ENCODE measurements at regions not wholly inside any gene's neighbourhood (a gene's known extent, or its start where the extent isn't known, plus 50 kb on each side); places are given as distances from the start of the nearest gene placed in this dataset.

DNA sequence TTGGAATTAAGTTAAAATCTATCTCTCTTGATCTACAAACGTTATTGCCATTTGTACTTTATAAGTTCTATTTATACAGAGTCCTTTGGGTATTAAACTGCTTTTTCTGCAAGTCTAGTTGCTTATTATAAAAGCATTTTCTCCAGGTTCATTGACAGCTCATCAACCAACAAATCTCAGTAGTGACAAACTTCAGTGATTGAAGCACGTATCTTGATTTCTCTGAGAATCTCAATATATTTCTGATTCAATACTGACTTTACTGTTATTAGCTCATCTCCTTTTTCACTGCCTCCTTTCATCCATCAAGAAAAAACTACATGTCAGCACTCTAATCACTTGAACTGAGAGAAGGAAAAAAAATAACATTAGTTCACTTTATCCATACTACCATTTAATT is 630.2 kb downstream of the ARAP2 start:
- FAIRE-seq (no peak), DNase-seq (ENCODE audit: low read depth in 1 of 2, low spot score in 1 of 2) (no peak), ATAC-seq (no peak)
- Histone ChIP-seq H3K27ac (no peak overlapping the region), H3K4me3 (no peak overlapping the region), H3K4me1 (no peaks in the 10 kb centered on the region), H3K4me2 (no peak overlapping the region), H3K9me3 (no peaks in the 10 kb centered on the region)
- 23% methylated on average over 2 of the region's 2 CpGs for WGBS (ENCODE audit: missing lambda C conversion rate)
- CTCF ChIA-PET: interaction anchor here (0.7 kb wide), 1 partner anchor 837 kb away, joined by 4 read pairs; no protein-coding TSS in a partner anchor
- no peak for TF ChIP-seq EHF (CRISPR knock-in tag; IDR thresholded peaks at IDR 0.05)
- TF ChIP-seq ESRRA (IDR thresholded peaks at IDR 0.05; ENCODE audit: borderline replicate concordance, low read length): no peak
- TF ChIP-seq, protein P1, sequence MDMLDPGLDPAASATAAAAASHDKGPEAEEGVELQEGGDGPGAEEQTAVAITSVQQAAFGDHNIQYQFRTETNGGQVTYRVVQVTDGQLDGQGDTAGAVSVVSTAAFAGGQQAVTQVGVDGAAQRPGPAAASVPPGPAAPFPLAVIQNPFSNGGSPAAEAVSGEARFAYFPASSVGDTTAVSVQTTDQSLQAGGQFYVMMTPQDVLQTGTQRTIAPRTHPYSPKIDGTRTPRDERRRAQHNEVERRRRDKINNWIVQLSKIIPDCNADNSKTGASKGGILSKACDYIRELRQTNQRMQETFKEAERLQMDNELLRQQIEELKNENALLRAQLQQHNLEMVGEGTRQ (IDR thresholded peaks at IDR 0.05): no peak
- no peak for TF ChIP-seq CEBPB (IDR thresholded peaks at IDR 0.05)
- no peak for TF ChIP-seq NR3C1 (IDR thresholded peaks at IDR 0.05)
- TF ChIP-seq JUN (IDR thresholded peaks at IDR 0.05): no peak
- TF ChIP-seq, protein P2, sequence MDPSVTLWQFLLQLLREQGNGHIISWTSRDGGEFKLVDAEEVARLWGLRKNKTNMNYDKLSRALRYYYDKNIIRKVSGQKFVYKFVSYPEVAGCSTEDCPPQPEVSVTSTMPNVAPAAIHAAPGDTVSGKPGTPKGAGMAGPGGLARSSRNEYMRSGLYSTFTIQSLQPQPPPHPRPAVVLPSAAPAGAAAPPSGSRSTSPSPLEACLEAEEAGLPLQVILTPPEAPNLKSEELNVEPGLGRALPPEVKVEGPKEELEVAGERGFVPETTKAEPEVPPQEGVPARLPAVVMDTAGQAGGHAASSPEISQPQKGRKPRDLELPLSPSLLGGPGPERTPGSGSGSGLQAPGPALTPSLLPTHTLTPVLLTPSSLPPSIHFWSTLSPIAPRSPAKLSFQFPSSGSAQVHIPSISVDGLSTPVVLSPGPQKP (IDR thresholded peaks at IDR 0.05; ENCODE audit: low read depth, low read length): no peak
- TF ChIP-seq RFX5 (IDR thresholded peaks at IDR 0.05): no peak
- no peak for TF ChIP-seq PHF8 (IDR thresholded peaks at IDR 0.05; ENCODE audit: borderline replicate concordance, low read depth)
- POLR2A ChIA-PET: no interaction called here

DNA sequence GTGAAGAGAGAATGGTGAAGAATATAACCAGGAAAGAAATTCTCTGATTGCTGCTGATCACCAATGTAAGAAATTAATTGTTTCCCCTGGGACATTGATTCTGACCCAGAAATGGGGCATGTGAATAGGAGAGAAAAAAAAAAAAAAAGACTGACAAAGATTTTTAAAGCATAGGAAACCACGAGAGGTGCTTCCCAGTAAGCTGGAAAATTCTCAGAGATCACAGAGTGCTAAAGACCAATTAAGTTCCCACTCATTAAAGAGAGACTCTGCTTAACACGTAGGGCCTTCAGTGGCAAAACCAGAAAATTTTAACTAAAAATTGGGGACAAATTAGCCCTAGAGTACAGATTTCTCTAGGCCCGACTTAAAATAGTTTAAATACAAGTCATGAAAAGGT is 604.4 kb downstream of the ARAP2 start:
- H3K27ac ChIP-seq: no peak overlapping the region
- 3% methylated on average over 3 of the region's 3 CpGs for WGBS (ENCODE audit: missing lambda C conversion rate)
- H3K4me2 ChIP-seq: no peak overlapping the region
- ChIA-PET CTCF (no interaction called here), POLR2A (no interaction called here)
- TF ChIP-seq BHLHE40 (IDR thresholded peaks at IDR 0.05; ENCODE audit: low read depth, low read length) (no peak), TP53 (CRISPR knock-in tag; IDR thresholded peaks at IDR 0.05) (no peak), EHMT2 (IDR thresholded peaks at IDR 0.05; ENCODE audit: low read depth) (no peak), SMC3 (IDR thresholded peaks at IDR 0.05) (no peak)
- TF ChIP-seq, protein P3, sequence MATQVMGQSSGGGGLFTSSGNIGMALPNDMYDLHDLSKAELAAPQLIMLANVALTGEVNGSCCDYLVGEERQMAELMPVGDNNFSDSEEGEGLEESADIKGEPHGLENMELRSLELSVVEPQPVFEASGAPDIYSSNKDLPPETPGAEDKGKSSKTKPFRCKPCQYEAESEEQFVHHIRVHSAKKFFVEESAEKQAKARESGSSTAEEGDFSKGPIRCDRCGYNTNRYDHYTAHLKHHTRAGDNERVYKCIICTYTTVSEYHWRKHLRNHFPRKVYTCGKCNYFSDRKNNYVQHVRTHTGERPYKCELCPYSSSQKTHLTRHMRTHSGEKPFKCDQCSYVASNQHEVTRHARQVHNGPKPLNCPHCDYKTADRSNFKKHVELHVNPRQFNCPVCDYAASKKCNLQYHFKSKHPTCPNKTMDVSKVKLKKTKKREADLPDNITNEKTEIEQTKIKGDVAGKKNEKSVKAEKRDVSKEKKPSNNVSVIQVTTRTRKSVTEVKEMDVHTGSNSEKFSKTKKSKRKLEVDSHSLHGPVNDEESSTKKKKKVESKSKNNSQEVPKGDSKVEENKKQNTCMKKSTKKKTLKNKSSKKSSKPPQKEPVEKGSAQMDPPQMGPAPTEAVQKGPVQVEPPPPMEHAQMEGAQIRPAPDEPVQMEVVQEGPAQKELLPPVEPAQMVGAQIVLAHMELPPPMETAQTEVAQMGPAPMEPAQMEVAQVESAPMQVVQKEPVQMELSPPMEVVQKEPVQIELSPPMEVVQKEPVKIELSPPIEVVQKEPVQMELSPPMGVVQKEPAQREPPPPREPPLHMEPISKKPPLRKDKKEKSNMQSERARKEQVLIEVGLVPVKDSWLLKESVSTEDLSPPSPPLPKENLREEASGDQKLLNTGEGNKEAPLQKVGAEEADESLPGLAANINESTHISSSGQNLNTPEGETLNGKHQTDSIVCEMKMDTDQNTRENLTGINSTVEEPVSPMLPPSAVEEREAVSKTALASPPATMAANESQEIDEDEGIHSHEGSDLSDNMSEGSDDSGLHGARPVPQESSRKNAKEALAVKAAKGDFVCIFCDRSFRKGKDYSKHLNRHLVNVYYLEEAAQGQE (IDR thresholded peaks at IDR 0.05): no peak
- TF ChIP-seq, protein P4, sequence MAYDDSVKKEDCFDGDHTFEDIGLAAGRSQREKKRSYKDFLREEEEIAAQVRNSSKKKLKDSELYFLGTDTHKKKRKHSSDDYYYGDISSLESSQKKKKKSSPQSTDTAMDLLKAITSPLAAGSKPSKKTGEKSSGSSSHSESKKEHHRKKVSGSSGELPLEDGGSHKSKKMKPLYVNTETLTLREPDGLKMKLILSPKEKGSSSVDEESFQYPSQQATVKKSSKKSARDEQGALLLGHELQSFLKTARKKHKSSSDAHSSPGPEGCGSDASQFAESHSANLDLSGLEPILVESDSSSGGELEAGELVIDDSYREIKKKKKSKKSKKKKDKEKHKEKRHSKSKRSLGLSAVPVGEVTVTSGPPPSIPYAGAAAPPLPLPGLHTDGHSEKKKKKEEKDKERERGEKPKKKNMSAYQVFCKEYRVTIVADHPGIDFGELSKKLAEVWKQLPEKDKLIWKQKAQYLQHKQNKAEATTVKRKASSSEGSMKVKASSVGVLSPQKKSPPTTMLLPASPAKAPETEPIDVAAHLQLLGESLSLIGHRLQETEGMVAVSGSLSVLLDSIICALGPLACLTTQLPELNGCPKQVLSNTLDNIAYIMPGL (CRISPR knock-in tag; IDR thresholded peaks at IDR 0.05; ENCODE audit: borderline replicate concordance): no peak
- FAIRE-seq: no peak
- H3K9me3 ChIP-seq: no peaks in the 10 kb centered on the region
- no peak overlapping the region for H3K4me3 ChIP-seq
- DNase-seq (ENCODE audit: low read depth in 1 of 2, low spot score in 1 of 2): no peak
- no peak for ATAC-seq
- no peaks in the 10 kb centered on the region for H3K4me1 ChIP-seq

DNA sequence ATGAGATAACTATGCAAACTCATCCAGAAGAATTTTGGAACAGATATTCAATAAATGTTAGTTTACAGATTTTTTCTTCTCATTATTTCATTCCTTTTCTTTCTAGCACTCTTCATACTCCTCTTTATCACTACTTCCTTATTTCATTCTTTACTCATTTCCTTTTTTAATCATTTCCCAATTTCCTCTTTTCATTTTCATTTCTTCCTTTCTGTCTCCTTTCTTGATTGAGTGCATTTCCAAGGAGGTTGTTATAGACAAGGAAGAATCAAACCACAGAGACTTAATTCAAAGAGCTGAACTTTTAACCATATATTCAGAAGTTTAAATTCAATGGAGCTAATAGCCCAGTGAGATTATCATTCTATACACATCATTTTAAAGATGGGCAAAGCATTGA is 600.7 kb downstream of the ARAP2 start:
- CTCF ChIA-PET: no interaction called here
- no peaks in the 10 kb centered on the region for H3K9me3 ChIP-seq
- TF ChIP-seq, protein P3 (IDR thresholded peaks at IDR 0.05): no peak
- no peak for TF ChIP-seq RCOR1 (IDR thresholded peaks at IDR 0.05; ENCODE audit: low read depth, low read length)
- no peak for TF ChIP-seq ZNF302 (CRISPR knock-in tag; IDR thresholded peaks at IDR 0.05)
- TF ChIP-seq HDAC2 (IDR thresholded peaks at IDR 0.05): no peak
- no peak for TF ChIP-seq NFE2L2 (conservative IDR thresholded peaks at IDR 0.05; ENCODE audit: low read length)
- TF ChIP-seq, protein P5, sequence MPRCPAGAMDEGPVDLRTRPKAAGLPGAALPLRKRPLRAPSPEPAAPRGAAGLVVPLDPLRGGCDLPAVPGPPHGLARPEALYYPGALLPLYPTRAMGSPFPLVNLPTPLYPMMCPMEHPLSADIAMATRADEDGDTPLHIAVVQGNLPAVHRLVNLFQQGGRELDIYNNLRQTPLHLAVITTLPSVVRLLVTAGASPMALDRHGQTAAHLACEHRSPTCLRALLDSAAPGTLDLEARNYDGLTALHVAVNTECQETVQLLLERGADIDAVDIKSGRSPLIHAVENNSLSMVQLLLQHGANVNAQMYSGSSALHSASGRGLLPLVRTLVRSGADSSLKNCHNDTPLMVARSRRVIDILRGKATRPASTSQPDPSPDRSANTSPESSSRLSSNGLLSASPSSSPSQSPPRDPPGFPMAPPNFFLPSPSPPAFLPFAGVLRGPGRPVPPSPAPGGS (IDR thresholded peaks at IDR 0.05): no peak
- no peak for TF ChIP-seq ESRRA (IDR thresholded peaks at IDR 0.05; ENCODE audit: borderline replicate concordance, low read length)
- no peak for TF ChIP-seq NPAS2 (CRISPR knock-in tag; IDR thresholded peaks at IDR 0.05; ENCODE audit: borderline replicate concordance)
- no peak for TF ChIP-seq RNF2 (IDR thresholded peaks at IDR 0.05; ENCODE audit: borderline replicate concordance, low read depth)

More for the DNA sequence above, 600.7 kb downstream of the ARAP2 start:
- POLR2A ChIA-PET: no interaction called here
- H3K4me3 ChIP-seq: no peak overlapping the region
- ATAC-seq: no peak
- H3K27ac ChIP-seq: no peak overlapping the region
- no peak for FAIRE-seq
- DNase-seq (ENCODE audit: low read depth in 1 of 2, low spot score in 1 of 2): no peak
- H3K4me1 ChIP-seq: no peaks in the 10 kb centered on the region
- no peak overlapping the region for H3K4me2 ChIP-seq
